Hepatocyte (in vitro differentiated cells): ENCODE measurements at regions not wholly inside any gene's neighbourhood (a gene's known extent, or its start where the extent isn't known, plus 50 kb on each side); places are given as distances from the start of the nearest gene placed in this dataset.
"Not testable (repeated sequence)": the region's sequence is repeated elsewhere in the genome, so short reads cannot be mapped to it uniquely, and the experiment has no call there.

Source experiments
- DNase-seq: peaks from one replicate; pipeline ENCODE4 v3.0.0-alpha.2; 2016; ENCODE audit warnings: low spot score
- H2AFZ ChIP-seq: fragments of 200-600 bp; sonication (generic); 2 replicates; pipeline ENCODE4 v1.6.0; 2016; ENCODE audit warnings: antibody characterized with exemption, mild to moderate bottlenecking
- H3K27ac ChIP-seq: fragments of 200-600 bp; sonication (generic); 2 replicates; pipeline ENCODE4 v1.5.1; 2016; ENCODE audit warnings: mild to moderate bottlenecking
- H3K27me3 ChIP-seq: fragments of 200-600 bp; sonication (generic); 2 replicates; pipeline ENCODE4 v1.6.1; 2016
- H3K36me3 ChIP-seq: fragments of 200-600 bp; sonication (generic); replicated peaks from 2 replicates; pipeline ENCODE4 v1.5.1; 2016; ENCODE audit warnings: low read depth; ENCODE audit not compliant: insufficient read depth
- H3K4me1 ChIP-seq: fragments of 200-600 bp; sonication (generic); 2 replicates; pipeline ENCODE4 v1.5.1; 2016; ENCODE audit warnings: mild to moderate bottlenecking, moderate library complexity; ENCODE audit not compliant: insufficient read depth
- H3K4me2 ChIP-seq: fragments of 200-600 bp; sonication (generic); 2 replicates; pipeline ENCODE4 v1.6.0; 2016
- H3K4me3 ChIP-seq: fragments of 200-600 bp; sonication (generic); 2 replicates; pipeline ENCODE4 v1.5.1; 2016; ENCODE audit warnings: mild to moderate bottlenecking
- H3K79me2 ChIP-seq: fragments of 200-600 bp; sonication (generic); 2 replicates; pipeline ENCODE4 v1.6.0; 2017; ENCODE audit warnings: mild to moderate bottlenecking
- H3K9me2 ChIP-seq: fragments of 200-600 bp; sonication (generic); replicated peaks from 2 replicates; pipeline ENCODE4 v1.6.0; 2017; ENCODE audit warnings: mild to moderate bottlenecking; ENCODE audit not compliant: insufficient read depth
- H3K9me3 ChIP-seq: fragments of 200-600 bp; sonication (generic); 2 replicates; pipeline ENCODE4 v1.5.1; 2016; ENCODE audit warnings: low read depth, mild to moderate bottlenecking
- H4K20me1 ChIP-seq: fragments of 200-600 bp; sonication (generic); 2 replicates; pipeline ENCODE4 v1.6.0; 2016; ENCODE audit warnings: mild to moderate bottlenecking; ENCODE audit not compliant: insufficient read depth, poor library complexity, severe bottlenecking
- EZH2 ChIP-seq: fragments of 200-600 bp; sonication (generic); IDR thresholded peaks from 2 replicates; pipeline ENCODE4 v1.6.1; 2016; ENCODE audit warnings: antibody characterized with exemption, mild to moderate bottlenecking, borderline replicate concordance
- EZH2phosphoT487 ChIP-seq: fragments of 200-600 bp; sonication (generic); IDR thresholded peaks from one replicate; pipeline ENCODE4 v1.6.1; 2018; ENCODE audit warnings: antibody characterized with exemption, mild to moderate bottlenecking, low read depth, moderate library complexity; ENCODE audit not compliant: unreplicated experiment, severe bottlenecking
- WGBS: methylation state at CpG from one replicate; pipeline ENCODE4 v1.1.6; 2016; ENCODE audit warnings: low lambda C conversion rate; ENCODE audit errors: missing lambda C conversion rate; 5-methylcytosine and 5-hydroxymethylcytosine counted together
- TF ChIP-seq, protein P1 (sequence below): fragments of 200-600 bp; sonication (generic); IDR thresholded peaks from 2 replicates; pipeline ENCODE4 v1.5.1; 2016; ENCODE audit warnings: antibody characterized with exemption, mild to moderate bottlenecking; ENCODE audit not compliant: poor library complexity

GRCh38 chr1:60916906-60917305, 165.5 kb upstream of the NFIA start:
- WGBS = 73% methylated on average over 9 of the region's 9 CpGs

GRCh38 chr1:60916199-60916598, 166.2 kb upstream of the NFIA start:
- Histone ChIP-seq H3K79me2 (no peaks in the 10 kb centered on the region), H3K27me3 (no peaks in the 10 kb centered on the region), H3K4me3 (no peak overlapping the region), H3K36me3 (no peaks in the 10 kb centered on the region), H3K4me1 (no peaks in the 10 kb centered on the region), H4K20me1 (no peaks in the 10 kb centered on the region), H3K27ac (no peak overlapping the region), H3K9me2 (no peaks in the 10 kb centered on the region), H3K4me2 (no peak overlapping the region), H2AFZ (no peak overlapping the region), H3K9me3 (no peaks in the 10 kb centered on the region)
- DNase-seq = no peak
- TF ChIP-seq, protein P1, sequence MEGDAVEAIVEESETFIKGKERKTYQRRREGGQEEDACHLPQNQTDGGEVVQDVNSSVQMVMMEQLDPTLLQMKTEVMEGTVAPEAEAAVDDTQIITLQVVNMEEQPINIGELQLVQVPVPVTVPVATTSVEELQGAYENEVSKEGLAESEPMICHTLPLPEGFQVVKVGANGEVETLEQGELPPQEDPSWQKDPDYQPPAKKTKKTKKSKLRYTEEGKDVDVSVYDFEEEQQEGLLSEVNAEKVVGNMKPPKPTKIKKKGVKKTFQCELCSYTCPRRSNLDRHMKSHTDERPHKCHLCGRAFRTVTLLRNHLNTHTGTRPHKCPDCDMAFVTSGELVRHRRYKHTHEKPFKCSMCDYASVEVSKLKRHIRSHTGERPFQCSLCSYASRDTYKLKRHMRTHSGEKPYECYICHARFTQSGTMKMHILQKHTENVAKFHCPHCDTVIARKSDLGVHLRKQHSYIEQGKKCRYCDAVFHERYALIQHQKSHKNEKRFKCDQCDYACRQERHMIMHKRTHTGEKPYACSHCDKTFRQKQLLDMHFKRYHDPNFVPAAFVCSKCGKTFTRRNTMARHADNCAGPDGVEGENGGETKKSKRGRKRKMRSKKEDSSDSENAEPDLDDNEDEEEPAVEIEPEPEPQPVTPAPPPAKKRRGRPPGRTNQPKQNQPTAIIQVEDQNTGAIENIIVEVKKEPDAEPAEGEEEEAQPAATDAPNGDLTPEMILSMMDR = no peak
- TF ChIP-seq EZH2phosphoT487 (no peak), EZH2 (no peak)

More at GRCh38 chr1:60916906-60917305, 165.5 kb upstream of the NFIA start:
- H3K9me2 ChIP-seq = no peaks in the 10 kb centered on the region
- H4K20me1 ChIP-seq = no peaks in the 10 kb centered on the region
- no peak for DNase-seq
- H3K4me3 ChIP-seq = no peak overlapping the region
- no peaks in the 10 kb centered on the region for H3K9me3 ChIP-seq
- H2AFZ ChIP-seq = no peak overlapping the region
- H3K4me1 ChIP-seq = peaks cover 4% of the 10 kb centered on the region
- H3K27me3 ChIP-seq = no peaks in the 10 kb centered on the region
- no peaks in the 10 kb centered on the region for H3K79me2 ChIP-seq
- no peak overlapping the region for H3K4me2 ChIP-seq
- TF ChIP-seq EZH2phosphoT487 = no peak
- TF ChIP-seq, protein P1 = no peak
- TF ChIP-seq EZH2 = no peak
- no peak overlapping the region for H3K27ac ChIP-seq
- H3K36me3 ChIP-seq = no peaks in the 10 kb centered on the region

GRCh38 chr1:60915441-60915840, 166.9 kb upstream of the NFIA start:
- Histone ChIP-seq H3K27ac (no peak overlapping the region), H3K27me3 (no peaks in the 10 kb centered on the region), H3K4me1 (no peaks in the 10 kb centered on the region), H3K4me3 (no peak overlapping the region), H3K4me2 (no peak overlapping the region), H2AFZ (no peak overlapping the region), H3K9me3 (no peaks in the 10 kb centered on the region), H4K20me1 (no peaks in the 10 kb centered on the region), H3K79me2 (no peaks in the 10 kb centered on the region), H3K36me3 (no peaks in the 10 kb centered on the region), H3K9me2 (no peaks in the 10 kb centered on the region)
- DNase-seq = no peak
- no peak for TF ChIP-seq EZH2phosphoT487
- TF ChIP-seq, protein P1 = no peak
- no peak for TF ChIP-seq EZH2
- 91% methylated on average over 6 of the region's 6 CpGs for WGBS

DNA sequence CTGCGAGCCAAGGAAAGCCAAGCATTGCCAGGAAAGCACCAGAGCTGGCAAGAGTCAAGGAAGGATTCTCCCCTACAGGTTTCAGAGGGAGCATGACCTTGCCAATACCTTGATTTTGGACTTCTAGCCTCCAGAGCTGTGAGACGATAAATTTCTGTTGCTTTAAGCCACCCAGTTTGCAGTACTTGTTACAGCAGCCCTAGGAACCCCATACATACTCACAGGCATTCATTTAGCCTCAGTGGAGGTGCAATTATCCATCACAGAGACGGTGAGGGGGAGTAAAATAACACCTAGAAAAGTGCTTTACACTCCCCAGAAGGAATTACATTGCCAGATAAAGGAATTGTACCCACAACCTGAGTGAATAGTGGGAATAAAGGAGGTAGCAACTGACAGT, 167.4 kb upstream of the NFIA start:
- no peaks in the 10 kb centered on the region for H3K9me3 ChIP-seq
- H3K27me3 ChIP-seq = no peaks in the 10 kb centered on the region
- no peak for DNase-seq
- H3K27ac ChIP-seq = no peak overlapping the region
- H3K9me2 ChIP-seq = no peaks in the 10 kb centered on the region
- no peak overlapping the region for H2AFZ ChIP-seq
- no peaks in the 10 kb centered on the region for H3K79me2 ChIP-seq
- H3K4me3 ChIP-seq = no peak overlapping the region
- no peaks in the 10 kb centered on the region for H3K4me1 ChIP-seq
- no peaks in the 10 kb centered on the region for H4K20me1 ChIP-seq
- no peak overlapping the region for H3K4me2 ChIP-seq
- TF ChIP-seq, protein P1 = no peak
- TF ChIP-seq EZH2 (no peak), EZH2phosphoT487 (no peak)
- no peaks in the 10 kb centered on the region for H3K36me3 ChIP-seq
- 88% methylated on average over 3 of the region's 3 CpGs for WGBS

- not testable (repeated sequence) for H3K9me3 ChIP-seq, DNase-seq, H3K4me3 ChIP-seq, H3K36me3 ChIP-seq, H3K4me2 ChIP-seq, H4K20me1 ChIP-seq, H3K79me2 ChIP-seq, H3K4me1 ChIP-seq, H3K9me2 ChIP-seq, H3K27me3 ChIP-seq, H2AFZ ChIP-seq, H3K27ac ChIP-seq
- WGBS = 69% methylated on average over 2 of the region's 2 CpGs
Measured at GRCh38 chr1:60913708-60914107, 168.7 kb upstream of the NFIA start.
